Neural crest cell (in vitro differentiated cells): ENCODE measurements at regions not wholly inside any gene's neighbourhood (a gene's known extent, or its start where the extent isn't known, plus 50 kb on each side); places are given as distances from the start of the nearest gene placed in this dataset.

ENCODE experiments used
- DNase-seq: peaks from one replicate; pipeline ENCODE4 v3.0.0; 2021; ENCODE audit warnings: low read depth, mixed read lengths, low spot score
- H3K27ac Mint-ChIP-seq: one replicate; pipeline ENCODE4 v1.8.0; 2021; ENCODE audit warnings: mild to moderate bottlenecking, mixed read lengths; ENCODE audit not compliant: unreplicated experiment
- H3K27me3 Mint-ChIP-seq: 2 replicates; pipeline ENCODE4 v1.8.0; 2021; ENCODE audit warnings: low read depth, mild to moderate bottlenecking, mixed read lengths
- H3K36me3 Mint-ChIP-seq: 2 replicates; pipeline ENCODE4 v1.8.0; 2021; ENCODE audit warnings: low read depth, mild to moderate bottlenecking, mixed read lengths
- H3K4me1 Mint-ChIP-seq: 2 replicates; pipeline ENCODE4 v1.8.0; 2021; ENCODE audit warnings: mixed read lengths
- H3K4me3 Mint-ChIP-seq: one replicate; pipeline ENCODE4 v1.8.0; 2021; ENCODE audit warnings: mild to moderate bottlenecking, mixed read lengths
- H3K9me3 Mint-ChIP-seq: 2 replicates; pipeline ENCODE4 v1.8.0; 2021; ENCODE audit warnings: mixed read lengths
- CTCF ChIP-seq: fragments of 200-600 bp; sonication (generic); conservative IDR thresholded peaks from 2 replicates; pipeline ENCODE4 v1.5.0; 2021; ENCODE audit warnings: antibody characterized with exemption, mild to moderate bottlenecking

DNA sequence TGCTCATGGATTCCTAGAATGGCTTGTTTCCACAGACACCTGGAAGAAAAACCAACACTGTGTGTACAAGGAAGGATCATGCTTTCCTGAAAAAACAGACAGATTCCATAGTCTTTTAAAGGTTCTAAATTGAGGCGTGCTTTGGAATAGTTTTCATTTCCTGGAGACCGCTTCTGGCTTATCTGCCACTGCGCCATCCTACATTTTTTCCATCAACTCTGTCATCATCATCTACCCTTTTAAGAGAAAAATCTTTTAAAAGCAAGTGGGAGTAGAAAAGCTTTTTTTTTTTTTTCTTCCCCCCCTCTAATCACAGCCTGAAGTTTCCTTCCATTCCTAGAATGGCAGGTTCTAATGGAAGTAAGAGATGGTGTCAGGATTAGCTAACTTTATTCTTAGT is 379.4 kb upstream of the C2CD4B start:
- Mint-ChIP-seq H3K4me3 (no peak overlapping the region), H3K27ac (no peak overlapping the region), H3K4me1 (peaks cover 6% of the 10 kb centered on the region), H3K9me3 (peaks cover 5% of the 10 kb centered on the region), H3K36me3 (peaks cover 3% of the 10 kb centered on the region), H3K27me3 (no peaks in the 10 kb centered on the region)
- no peak for DNase-seq
- no peak for TF ChIP-seq CTCF

DNA sequence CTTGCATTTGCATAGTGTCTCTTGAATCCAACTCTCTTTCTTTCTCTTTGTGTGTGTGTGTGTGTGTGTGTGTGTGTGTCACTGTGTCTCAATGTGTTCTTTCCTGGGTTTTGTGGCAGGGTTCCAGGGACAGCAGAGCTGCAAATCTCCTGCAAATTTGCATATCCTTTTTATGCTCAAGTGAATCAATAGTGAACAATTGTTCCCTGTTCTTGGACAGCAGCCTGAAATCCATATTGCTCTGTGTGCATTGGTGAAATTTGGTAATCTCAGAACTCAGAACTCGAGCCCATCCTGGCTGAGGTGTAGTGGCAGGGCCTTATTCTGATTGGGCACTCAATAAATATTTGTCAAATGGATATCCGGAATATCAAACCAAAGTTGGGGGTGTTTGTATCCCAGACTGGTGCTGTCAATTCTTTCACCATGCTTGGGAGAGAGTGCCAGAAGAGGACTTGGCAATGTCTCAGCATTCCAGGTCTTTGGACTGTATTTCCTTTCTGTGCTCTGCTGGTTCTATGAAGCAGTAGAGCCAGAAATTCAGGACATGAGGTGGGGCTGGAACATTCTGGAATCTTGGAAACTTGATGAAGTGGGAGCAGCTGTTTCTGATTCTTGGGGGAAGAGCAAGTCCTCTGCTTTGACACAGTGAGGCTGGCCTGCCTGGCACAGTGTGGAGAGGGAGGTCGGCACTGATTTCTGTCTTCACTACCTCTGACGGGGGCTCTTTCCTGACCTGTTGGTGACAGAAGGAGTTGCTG is 380.6 kb upstream of the C2CD4B start:
- H3K9me3 Mint-ChIP-seq = peaks cover 7% of the 10 kb centered on the region
- no peak overlapping the region for H3K4me3 Mint-ChIP-seq
- peaks cover 6% of the 10 kb centered on the region for H3K4me1 Mint-ChIP-seq
- DNase-seq = no peak
- H3K27me3 Mint-ChIP-seq = no peaks in the 10 kb centered on the region
- no peaks in the 10 kb centered on the region for H3K36me3 Mint-ChIP-seq
- no peak overlapping the region for H3K27ac Mint-ChIP-seq
- no peak for TF ChIP-seq CTCF

- no peak for DNase-seq
- no peak for TF ChIP-seq CTCF
- Mint-ChIP-seq H3K4me3 (no peak overlapping the region), H3K27ac (no peak overlapping the region), H3K27me3 (no peaks in the 10 kb centered on the region), H3K9me3 (peaks cover 7% of the 10 kb centered on the region), H3K36me3 (no peaks in the 10 kb centered on the region), H3K4me1 (peaks cover 6% of the 10 kb centered on the region)
Measured at GRCh38 chr15:62546628-62547027, 381.5 kb upstream of the C2CD4B start.

- H3K36me3 Mint-ChIP-seq = peaks cover 2% of the 10 kb centered on the region
- H3K4me1 Mint-ChIP-seq = peaks cover 6% of the 10 kb centered on the region
- no peak overlapping the region for H3K27ac Mint-ChIP-seq
Measured at GRCh38 chr15:62547584-62547983, 382.5 kb upstream of the C2CD4B start.

GRCh38 chr15:62549345-62549970 is 384.4 kb upstream of the C2CD4B start:
- H3K9me3 Mint-ChIP-seq = peaks cover 5% of the 10 kb centered on the region
- peaks cover 2% of the 10 kb centered on the region for H3K36me3 Mint-ChIP-seq
- no peaks in the 10 kb centered on the region for H3K27me3 Mint-ChIP-seq
- H3K4me1 Mint-ChIP-seq = peaks cover 6% of the 10 kb centered on the region
- peak; percentile 64 for TF ChIP-seq CTCF
- H3K27ac Mint-ChIP-seq = peak overlapping the region; percentile 27
- no peak overlapping the region for H3K4me3 Mint-ChIP-seq
- DNase-seq = peak; percentile 18

More at GRCh38 chr15:62547584-62547983, 382.5 kb upstream of the C2CD4B start:
- no peak for TF ChIP-seq CTCF
- H3K9me3 Mint-ChIP-seq = peaks cover 7% of the 10 kb centered on the region
- DNase-seq = no peak
- no peaks in the 10 kb centered on the region for H3K27me3 Mint-ChIP-seq
- no peak overlapping the region for H3K4me3 Mint-ChIP-seq
